ENCODE measurements at regions not wholly inside any gene's neighbourhood (a gene's known extent, or its start where the extent isn't known, plus 50 kb on each side); places are given as distances from the start of the nearest gene placed in this dataset.

DNA sequence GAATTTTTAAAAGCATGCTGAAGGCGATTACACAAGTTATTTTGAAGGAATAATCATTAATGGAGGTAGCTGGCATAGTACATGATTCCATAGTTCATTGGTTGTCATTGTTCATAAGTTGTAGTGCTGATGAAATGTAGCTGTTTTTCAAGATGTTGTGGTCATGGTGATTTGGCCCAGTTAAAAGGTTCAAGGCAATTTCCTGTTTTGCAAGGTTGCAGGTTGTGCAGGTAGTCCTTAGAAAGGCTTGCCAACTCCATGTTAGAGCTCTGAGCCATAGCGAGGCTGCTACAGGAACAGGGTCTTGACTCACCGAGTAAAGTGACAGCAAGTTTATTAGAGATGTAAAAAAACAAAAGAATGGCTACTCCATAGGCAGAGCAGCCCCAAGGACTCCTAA, 95.8 kb upstream of the CHORDC1 start:
- TF ChIP-seq CEBPB (IDR thresholded peaks at IDR 0.05) = no peak
- TF ChIP-seq EGR1 (IDR thresholded peaks at IDR 0.05) = no peak
- no peak for TF ChIP-seq TAF1 (IDR thresholded peaks at IDR 0.05; ENCODE audit: low read depth)
- TF ChIP-seq, protein P1, sequence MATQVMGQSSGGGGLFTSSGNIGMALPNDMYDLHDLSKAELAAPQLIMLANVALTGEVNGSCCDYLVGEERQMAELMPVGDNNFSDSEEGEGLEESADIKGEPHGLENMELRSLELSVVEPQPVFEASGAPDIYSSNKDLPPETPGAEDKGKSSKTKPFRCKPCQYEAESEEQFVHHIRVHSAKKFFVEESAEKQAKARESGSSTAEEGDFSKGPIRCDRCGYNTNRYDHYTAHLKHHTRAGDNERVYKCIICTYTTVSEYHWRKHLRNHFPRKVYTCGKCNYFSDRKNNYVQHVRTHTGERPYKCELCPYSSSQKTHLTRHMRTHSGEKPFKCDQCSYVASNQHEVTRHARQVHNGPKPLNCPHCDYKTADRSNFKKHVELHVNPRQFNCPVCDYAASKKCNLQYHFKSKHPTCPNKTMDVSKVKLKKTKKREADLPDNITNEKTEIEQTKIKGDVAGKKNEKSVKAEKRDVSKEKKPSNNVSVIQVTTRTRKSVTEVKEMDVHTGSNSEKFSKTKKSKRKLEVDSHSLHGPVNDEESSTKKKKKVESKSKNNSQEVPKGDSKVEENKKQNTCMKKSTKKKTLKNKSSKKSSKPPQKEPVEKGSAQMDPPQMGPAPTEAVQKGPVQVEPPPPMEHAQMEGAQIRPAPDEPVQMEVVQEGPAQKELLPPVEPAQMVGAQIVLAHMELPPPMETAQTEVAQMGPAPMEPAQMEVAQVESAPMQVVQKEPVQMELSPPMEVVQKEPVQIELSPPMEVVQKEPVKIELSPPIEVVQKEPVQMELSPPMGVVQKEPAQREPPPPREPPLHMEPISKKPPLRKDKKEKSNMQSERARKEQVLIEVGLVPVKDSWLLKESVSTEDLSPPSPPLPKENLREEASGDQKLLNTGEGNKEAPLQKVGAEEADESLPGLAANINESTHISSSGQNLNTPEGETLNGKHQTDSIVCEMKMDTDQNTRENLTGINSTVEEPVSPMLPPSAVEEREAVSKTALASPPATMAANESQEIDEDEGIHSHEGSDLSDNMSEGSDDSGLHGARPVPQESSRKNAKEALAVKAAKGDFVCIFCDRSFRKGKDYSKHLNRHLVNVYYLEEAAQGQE (IDR thresholded peaks at IDR 0.05; ENCODE audit: low read depth) = no peak
- no peak for TF ChIP-seq EP300 (IDR thresholded peaks at IDR 0.05; ENCODE audit: borderline replicate concordance)
- no peak for TF ChIP-seq TCF12 (IDR thresholded peaks at IDR 0.05; ENCODE audit: low read depth)
- TF ChIP-seq, protein P2, sequence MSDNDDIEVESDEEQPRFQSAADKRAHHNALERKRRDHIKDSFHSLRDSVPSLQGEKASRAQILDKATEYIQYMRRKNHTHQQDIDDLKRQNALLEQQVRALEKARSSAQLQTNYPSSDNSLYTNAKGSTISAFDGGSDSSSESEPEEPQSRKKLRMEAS (IDR thresholded peaks at IDR 0.05) = no peak
- TF ChIP-seq NFIC (IDR thresholded peaks at IDR 0.05) = no peak
- TF ChIP-seq TEAD4 (IDR thresholded peaks at IDR 0.05) = no peak

Measured in Ishikawa (cell line).